ENCODE measurements at regions not wholly inside any gene's neighbourhood (a gene's known extent, or its start where the extent isn't known, plus 50 kb on each side); places are given as distances from the start of the nearest gene placed in this dataset.
A peak's percentile ranks its signal among the peaks of the same experiment; 100 is the strongest.

DNA sequence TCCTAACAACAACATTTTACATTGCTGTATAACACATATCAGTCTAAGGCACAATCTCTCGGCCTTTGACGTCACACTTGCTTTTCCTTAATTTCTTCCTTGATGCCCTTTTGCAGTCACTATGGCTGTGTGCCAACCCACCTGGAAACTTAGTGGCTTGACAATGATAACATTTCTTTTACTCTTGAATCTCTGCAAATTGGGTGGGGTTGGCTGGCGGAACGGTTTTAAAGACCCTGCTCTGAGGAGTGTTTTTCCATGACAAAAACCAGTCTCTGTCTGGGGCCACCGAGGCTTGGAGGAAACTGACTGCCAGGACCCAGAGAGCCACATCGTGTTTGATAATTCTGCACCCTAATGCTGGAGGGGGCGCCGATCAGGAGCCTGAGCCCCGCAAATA lies 115.6 kb downstream of the KLF13 start:
- in situ Hi-C loops (cut with MboI; ENCODE audit: low pct_unique_long_range_greater_than_20kb in 2 of 9, low sequenced_read_pairs in 9 of 9, unreplicated experiment in 9 of 9) = loop anchor here in 1 of 9 experiments (25.0 kb wide), 1 partner anchor 255 kb away; no protein-coding TSS in a partner anchor
- 39 to 100% (median 74%) methylated on average over 2 to 6 of the region's 9 CpGs; no CpG with 5 or more reads in 6 of the 10 experiments for WGBS, 10 experiments

DNA sequence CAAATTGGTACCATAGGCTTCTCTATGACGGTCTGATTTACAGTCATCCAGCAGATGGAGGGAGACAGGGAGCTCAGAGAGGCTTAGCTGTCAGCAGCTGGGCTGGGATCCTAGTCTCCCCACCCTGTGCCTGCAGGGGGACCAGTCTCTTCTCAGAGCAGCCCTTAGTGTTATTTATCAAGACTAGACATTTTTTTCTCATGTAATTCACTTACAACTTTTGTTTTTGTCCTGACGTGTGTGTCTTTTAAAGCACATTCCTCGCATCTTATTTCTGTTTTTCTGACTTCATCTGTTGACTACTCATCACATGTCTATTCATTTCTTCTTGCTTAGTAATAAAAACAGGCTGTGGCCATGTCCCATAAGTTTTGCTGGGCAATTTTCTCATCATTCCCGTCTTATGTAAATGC lies 116.1 kb downstream of the KLF13 start:
- 0 to 86% (median 53%) methylated on average over 2 to 4 of the region's 4 CpGs for WGBS, 10 experiments
- H3K4me1 ChIP-seq (replicated peaks in 1 of 2) = peaks cover 0 to 7% of the 10 kb centered on the region in 2 donors
- no peak overlapping the region for H3K27ac ChIP-seq
- no peak overlapping the region for H3K4me3 ChIP-seq
- in situ Hi-C loops (cut with MboI; ENCODE audit: low pct_unique_long_range_greater_than_20kb in 2 of 9, low sequenced_read_pairs in 9 of 9, unreplicated experiment in 9 of 9) = loop anchor here in 1 of 9 experiments (25.0 kb wide), 1 partner anchor 255 kb away; no protein-coding TSS in a partner anchor
- ATAC-seq (replicated peaks in 6 of 8) = peak; percentile 40 to 80 (median 62)

More for the DNA sequence above, 115.6 kb downstream of the KLF13 start:
- no peak for ATAC-seq (replicated peaks in 6 of 8)
- H3K4me1 ChIP-seq (replicated peaks in 1 of 2) = peaks cover 0 to 7% of the 10 kb centered on the region in 2 donors
- H3K27ac ChIP-seq = no peak overlapping the region
- H3K4me3 ChIP-seq = no peak overlapping the region

DNA sequence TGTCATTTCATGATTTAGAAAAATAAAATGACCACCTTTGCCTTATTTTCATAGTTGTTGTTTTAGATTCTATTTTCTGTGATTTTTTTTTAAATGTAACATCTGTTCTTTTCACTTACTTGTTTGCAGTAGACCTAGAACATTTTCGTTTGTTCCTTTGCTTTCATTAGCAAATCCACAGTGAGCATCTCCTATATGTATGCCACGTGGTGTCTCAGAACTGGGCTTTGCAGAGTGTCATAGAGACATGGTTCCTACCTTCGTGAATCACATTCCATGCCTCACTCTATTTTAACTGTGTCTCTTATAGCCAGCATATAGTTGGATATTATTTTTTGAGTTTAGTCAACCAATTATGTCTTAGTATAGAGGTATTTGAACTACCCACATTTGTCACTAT lies 118.2 kb downstream of the KLF13 start:
- WGBS, 10 experiments = 82 to 92% (median 87%) methylated on average over 1 to 3 of the region's 3 CpGs
- ATAC-seq (replicated peaks in 6 of 8) = no peak
- in situ Hi-C loops (cut with MboI; ENCODE audit: low pct_unique_long_range_greater_than_20kb in 2 of 9, low sequenced_read_pairs in 9 of 9, unreplicated experiment in 9 of 9) = loop anchor here in 1 of 9 experiments (25.0 kb wide), 1 partner anchor 258 kb away; no protein-coding TSS in a partner anchor

DNA sequence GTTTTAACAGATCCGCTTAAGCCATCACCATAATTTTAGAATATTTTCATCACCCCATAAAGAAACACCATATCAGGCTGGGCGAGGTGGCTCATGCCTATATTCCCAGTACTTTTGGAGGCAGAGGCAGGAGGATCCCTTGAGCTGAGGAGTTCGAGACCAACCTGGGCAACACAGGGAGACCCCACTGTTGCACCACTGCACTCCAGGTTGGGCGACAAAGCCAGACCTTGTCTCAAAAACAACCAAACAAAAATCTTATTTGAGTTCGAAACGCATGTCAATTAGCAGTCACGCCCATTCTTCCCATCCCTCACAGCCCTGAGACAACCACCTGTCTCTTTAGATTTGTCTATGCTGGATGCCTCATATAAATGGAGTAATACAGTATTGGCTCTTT lies 119.9 kb downstream of the KLF13 start:
- peaks cover 0 to 4% of the 10 kb centered on the region in 2 donors for H3K4me1 ChIP-seq (replicated peaks in 1 of 2)
- H3K27ac ChIP-seq = no peak overlapping the region
- ATAC-seq (replicated peaks in 6 of 8) = no peak
- in situ Hi-C loops (cut with MboI; ENCODE audit: low pct_unique_long_range_greater_than_20kb in 2 of 9, low sequenced_read_pairs in 9 of 9, unreplicated experiment in 9 of 9) = loop anchor here in 1 of 9 experiments (25.0 kb wide), 1 partner anchor 259 kb away; no protein-coding TSS in a partner anchor
- no peak overlapping the region for H3K4me3 ChIP-seq
- 67 to 100% (median 94%) methylated on average over 1 to 7 of the region's 7 CpGs for WGBS, 10 experiments

More for the DNA sequence above, 118.2 kb downstream of the KLF13 start:
- Histone ChIP-seq H3K4me1 (replicated peaks in 1 of 2) (peaks cover 0 to 7% of the 10 kb centered on the region in 2 donors), H3K27ac (no peak overlapping the region), H3K4me3 (no peak overlapping the region)

DNA sequence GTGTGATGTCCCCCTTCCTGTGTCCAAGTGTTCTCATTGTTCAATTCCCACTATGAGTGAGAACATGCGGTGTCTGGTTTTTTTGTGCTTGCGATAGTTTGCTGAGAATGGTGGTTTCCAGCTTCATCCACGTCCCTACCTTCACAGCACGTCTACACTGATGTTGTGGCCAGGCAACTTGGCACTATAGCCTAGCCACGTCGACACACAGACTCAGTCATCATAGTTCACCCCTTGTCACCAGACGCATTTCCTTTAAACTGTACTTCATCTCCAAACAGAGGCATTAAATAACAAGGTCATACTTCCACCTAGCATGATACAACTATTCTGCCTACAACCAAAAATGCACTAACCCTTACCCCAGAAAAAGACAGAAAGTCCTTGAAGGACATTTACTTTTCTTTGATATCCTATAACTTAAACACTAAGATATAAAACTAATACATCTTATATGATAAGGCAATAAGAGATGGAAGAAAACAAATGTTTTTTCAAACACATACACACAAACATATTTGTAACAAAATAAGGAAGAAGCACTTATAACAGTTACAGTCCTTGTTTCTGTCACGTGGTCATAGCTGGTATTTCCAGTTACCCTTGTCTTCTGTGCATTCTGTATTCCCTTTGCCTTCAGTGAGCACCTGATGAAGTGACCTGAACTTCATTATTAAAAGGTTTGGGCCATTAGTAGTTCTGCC lies 121.4 kb downstream of the KLF13 start:
- ATAC-seq (replicated peaks in 6 of 8) = no peak
- Histone ChIP-seq H3K27ac (no peak overlapping the region), H3K4me3 (no peak overlapping the region), H3K4me1 (replicated peaks in 1 of 2) (no peaks in the 10 kb centered on the region)
- in situ Hi-C loops (cut with MboI; ENCODE audit: low pct_unique_long_range_greater_than_20kb in 2 of 9, low sequenced_read_pairs in 9 of 9, unreplicated experiment in 9 of 9) = loop anchor here in 1 of 9 experiments (25.0 kb wide), 1 partner anchor 261 kb away; no protein-coding TSS in a partner anchor
- WGBS, 10 experiments = 33 to 100% (median 80%) methylated on average over 1 to 6 of the region's 8 CpGs; no CpG with 5 or more reads in 2 of the 10 experiments

DNA sequence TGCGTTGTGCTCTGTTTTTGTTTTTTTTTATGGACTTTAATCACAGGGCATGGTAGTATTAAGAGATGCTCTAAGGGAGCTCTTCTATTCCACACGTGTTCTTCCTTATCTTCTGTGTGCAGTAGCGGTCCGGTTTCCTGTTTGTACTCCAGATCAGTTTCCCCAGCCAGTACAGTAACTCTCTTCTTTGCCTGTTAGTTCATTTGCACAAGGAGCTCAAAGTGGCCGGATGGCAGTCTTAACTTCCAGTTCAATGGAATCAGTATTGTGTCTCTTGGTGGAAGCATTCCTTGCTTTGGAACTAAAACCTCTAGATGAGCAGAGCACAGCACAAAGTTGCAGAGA lies 122.0 kb downstream of the KLF13 start:
- in situ Hi-C loops (cut with MboI; ENCODE audit: low pct_unique_long_range_greater_than_20kb in 2 of 9, low sequenced_read_pairs in 9 of 9, unreplicated experiment in 9 of 9) = loop anchor here in 1 of 9 experiments (25.0 kb wide), 1 partner anchor 261 kb away; no protein-coding TSS in a partner anchor
- 41 to 100% (median 81%) methylated on average over 1 to 5 of the region's 5 CpGs; no CpG with 5 or more reads in 1 of the 10 experiments for WGBS, 10 experiments
- no peak overlapping the region for H3K27ac ChIP-seq
- H3K4me1 ChIP-seq (replicated peaks in 1 of 2) = no peaks in the 10 kb centered on the region
- no peak overlapping the region for H3K4me3 ChIP-seq
- ATAC-seq (replicated peaks in 6 of 8) = no peak

DNA sequence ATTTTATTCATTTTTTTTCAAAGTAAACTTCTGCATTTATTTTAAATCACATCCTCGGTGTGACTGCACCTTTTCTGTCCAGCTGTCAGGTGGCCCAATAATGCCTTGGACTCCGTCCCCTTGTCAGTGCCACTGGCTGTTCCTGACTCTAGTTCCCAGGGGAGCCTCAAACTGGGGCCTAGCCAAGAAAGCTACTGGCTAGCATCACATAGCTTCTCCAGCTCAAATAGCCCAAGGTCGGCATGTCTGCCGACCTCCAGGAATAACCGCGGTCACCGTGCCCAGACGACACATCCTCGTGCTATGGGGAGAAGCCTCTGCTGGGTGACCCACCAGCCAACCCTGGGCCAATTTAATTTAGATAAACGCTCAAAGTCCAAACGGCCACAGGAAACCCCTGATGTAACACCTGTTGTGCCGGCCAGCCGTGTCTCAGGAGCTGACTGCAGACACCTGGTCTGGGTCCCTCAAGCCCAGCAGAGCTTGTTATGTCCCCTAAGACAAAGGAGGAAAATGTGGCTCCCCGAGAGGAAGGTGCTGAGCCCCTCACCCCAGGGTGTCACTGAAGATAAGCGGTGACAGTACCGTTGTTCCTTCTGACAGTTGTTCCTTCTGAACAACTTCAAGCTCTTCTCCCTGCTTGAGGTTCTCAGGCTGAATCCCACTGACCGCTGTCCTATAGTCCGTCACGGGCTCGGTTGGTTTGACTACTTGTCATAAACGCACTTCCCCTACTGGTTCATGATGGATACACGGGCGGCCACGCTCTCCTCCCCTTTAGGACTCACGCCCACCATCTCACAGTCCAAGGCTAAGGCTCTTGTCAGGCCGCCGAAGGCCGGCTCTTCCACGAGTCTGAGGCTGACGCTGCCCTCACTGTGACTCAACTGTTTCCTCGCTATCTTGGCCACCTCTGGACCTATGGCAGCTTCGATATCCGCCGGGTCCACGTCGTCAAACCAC lies 126.2 kb downstream of the KLF13 start:
- no peak overlapping the region for H3K4me3 ChIP-seq
- no peak overlapping the region for H3K27ac ChIP-seq
- in situ Hi-C loops (cut with MboI; ENCODE audit: low pct_unique_long_range_greater_than_20kb in 2 of 9, low sequenced_read_pairs in 9 of 9, unreplicated experiment in 9 of 9) = no loop called here
- no peaks in the 10 kb centered on the region for H3K4me1 ChIP-seq (replicated peaks in 1 of 2)
- ATAC-seq (replicated peaks in 6 of 8) = no peak
- WGBS, 10 experiments = 83 to 99% (median 93%) methylated on average over 1 to 27 of the region's 36 CpGs

DNA sequence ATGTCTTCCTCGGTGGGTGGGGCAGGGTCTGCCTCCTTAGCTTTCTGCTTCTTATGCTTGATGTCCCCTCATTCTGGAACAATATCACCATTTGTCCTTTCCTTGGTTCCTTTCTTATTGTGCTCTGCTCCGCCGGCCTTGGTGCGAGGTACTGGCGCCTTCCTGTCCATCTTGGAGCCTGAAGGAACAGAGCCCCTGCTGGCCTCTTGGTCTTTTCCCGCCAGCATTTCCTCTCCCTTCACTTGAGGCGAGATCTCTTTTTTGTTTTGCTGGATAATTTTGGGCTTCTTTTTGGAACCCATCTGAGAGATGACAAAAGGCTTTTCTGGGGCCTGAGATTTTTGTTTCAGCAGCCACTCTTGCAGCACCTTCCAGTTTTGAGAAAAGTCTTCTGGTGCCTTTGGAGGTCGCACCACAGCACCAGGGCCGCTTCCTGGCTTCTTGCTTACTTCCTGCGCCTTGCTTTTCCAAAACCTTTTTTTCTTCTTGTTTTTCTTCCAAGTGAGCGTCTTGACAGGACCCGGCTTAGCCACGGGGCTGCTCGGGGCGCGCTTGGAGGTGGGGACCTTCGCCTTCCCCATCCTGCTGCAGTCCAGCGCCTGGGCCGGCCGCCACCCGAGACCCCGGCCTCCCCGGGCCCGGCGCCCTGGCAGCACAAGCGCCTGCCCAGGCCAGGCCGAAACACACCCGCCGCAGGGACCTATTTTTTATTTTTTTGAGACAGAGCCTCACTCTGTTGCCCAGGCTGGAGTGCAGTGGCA lies 127.1 kb downstream of the KLF13 start:
- H3K4me3 ChIP-seq = no peak overlapping the region
- 88 to 100% (median 98%) methylated on average over 1 to 9 of the region's 29 CpGs; no CpG with 5 or more reads in 3 of the 10 experiments for WGBS, 10 experiments
- ATAC-seq (replicated peaks in 6 of 8) = no peak

DNA sequence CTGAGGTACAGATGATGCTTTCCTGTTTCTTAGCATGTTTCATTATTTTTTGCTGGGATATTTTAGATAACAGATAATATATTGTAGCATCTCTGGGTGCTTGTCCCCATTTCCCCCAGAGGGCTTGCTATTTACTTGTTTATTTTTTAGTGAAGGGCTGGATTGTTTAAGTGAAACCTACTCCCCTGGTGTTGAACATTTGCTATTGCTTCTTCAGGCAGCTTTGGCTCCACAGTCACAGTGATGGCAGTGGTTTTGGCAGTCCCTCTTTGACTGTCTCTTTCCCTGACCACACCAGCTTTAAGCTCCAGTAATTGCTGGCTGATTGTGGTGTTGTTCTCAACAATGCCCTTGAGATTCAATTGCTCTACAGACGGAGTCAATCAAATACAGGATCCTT lies 128.9 kb downstream of the KLF13 start:
- Histone ChIP-seq H3K4me1 (replicated peaks in 1 of 2) (no peaks in the 10 kb centered on the region), H3K4me3 (no peak overlapping the region), H3K27ac (no peak overlapping the region)
- WGBS, 10 experiments = 67 to 100% (median 100%) methylated on average over 1 of the region's 1 CpG; no CpG with 5 or more reads in 5 of the 10 experiments
- in situ Hi-C loops (cut with MboI; ENCODE audit: low pct_unique_long_range_greater_than_20kb in 2 of 9, low sequenced_read_pairs in 9 of 9, unreplicated experiment in 9 of 9) = no loop called here
- ATAC-seq (replicated peaks in 6 of 8) = no peak

More for the DNA sequence above, 127.1 kb downstream of the KLF13 start:
- Histone ChIP-seq H3K4me1 (replicated peaks in 1 of 2) (no peaks in the 10 kb centered on the region), H3K27ac (no peak overlapping the region)
- in situ Hi-C loops (cut with MboI; ENCODE audit: low pct_unique_long_range_greater_than_20kb in 2 of 9, low sequenced_read_pairs in 9 of 9, unreplicated experiment in 9 of 9) = no loop called here

DNA sequence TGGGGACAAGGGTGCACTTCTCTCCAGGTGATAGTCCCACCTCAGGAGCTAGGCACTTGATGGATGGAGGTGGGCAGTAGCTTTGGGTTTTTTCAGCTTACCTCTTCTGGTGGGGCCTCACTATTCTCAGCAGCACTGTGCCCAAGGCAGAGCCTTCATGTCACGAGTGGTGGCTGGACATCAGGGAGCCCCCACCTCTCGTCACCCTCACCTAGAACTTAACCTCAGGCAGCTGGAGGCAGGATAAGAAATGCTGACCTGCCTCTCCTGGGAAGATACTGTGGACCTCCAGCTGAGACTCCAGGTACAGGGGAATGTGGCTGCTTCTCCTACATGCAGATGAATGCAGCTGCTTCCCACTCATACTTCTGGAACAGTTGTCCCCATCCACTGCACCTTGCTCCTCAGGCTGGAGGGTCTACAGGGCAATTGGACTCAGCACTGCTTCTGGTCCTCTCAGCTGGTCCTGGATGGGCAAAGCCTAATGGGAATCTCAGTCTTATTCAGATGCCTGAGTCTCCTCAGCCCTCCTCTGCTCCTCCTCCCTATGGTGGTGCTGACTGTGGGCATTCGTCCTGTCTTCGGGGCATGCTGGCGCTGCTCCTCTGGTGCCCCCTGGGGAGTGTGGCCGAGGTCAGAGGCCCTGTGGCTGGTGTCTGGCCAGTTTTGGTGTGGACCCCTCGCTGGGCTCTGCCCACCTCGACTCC lies 129.9 kb downstream of the KLF13 start:
- Histone ChIP-seq H3K27ac (no peak overlapping the region), H3K4me3 (no peak overlapping the region), H3K4me1 (replicated peaks in 1 of 2) (no peaks in the 10 kb centered on the region)
- 16 to 94% (median 74%) methylated on average over 2 to 3 of the region's 8 CpGs; no CpG with 5 or more reads in 4 of the 10 experiments for WGBS, 10 experiments
- in situ Hi-C loops (cut with MboI; ENCODE audit: low pct_unique_long_range_greater_than_20kb in 2 of 9, low sequenced_read_pairs in 9 of 9, unreplicated experiment in 9 of 9) = no loop called here
- no peak for ATAC-seq (replicated peaks in 6 of 8)

DNA sequence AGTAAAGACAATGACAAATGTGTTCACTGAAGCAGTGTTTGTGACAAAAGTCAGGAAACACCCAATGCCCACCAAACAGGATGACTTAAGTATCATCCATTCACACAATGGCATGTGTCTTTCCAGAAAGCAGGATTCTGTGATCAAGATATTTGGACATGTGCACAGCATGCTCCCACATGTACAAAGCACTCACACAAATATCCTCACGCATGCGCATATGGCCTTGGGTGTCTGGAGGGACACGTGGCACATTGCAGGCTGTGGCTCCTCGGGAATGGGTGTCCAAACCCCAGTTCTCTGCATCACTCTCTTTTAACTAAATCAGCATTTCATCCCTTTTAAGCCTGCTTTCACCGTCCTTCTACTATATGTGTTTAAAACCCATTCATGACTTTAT lies 130.5 kb downstream of the KLF13 start:
- in situ Hi-C loops (cut with MboI; ENCODE audit: low pct_unique_long_range_greater_than_20kb in 2 of 9, low sequenced_read_pairs in 9 of 9, unreplicated experiment in 9 of 9) = no loop called here
- Histone ChIP-seq H3K27ac (no peak overlapping the region), H3K4me1 (replicated peaks in 1 of 2) (no peaks in the 10 kb centered on the region), H3K4me3 (no peak overlapping the region)
- WGBS, 10 experiments = 4 to 85% (median 67%) methylated on average over 4 to 5 of the region's 5 CpGs; no CpG with 5 or more reads in 4 of the 10 experiments
- peak in 4 of 8 experiments; percentile 27 to 92 (median 89) for ATAC-seq (replicated peaks in 6 of 8)

All from motor neuron (in vitro differentiated cells).